Body of pancreas (tissue), 4 donors: ENCODE measurements at regions not wholly inside any gene's neighbourhood (a gene's known extent, or its start where the extent isn't known, plus 50 kb on each side); places are given as distances from the start of the nearest gene placed in this dataset.

Experiments
- POLR2A ChIP-seq, 3 donors: fragments of 450-650 bp; IDR thresholded peaks; one replicate each; pipeline ENCODE4 v1.6.1; 2016; ENCODE audit warnings: antibody characterized with exemption in 3 of 3, mild to moderate bottlenecking in 2 of 3
- TF ChIP-seq, protein P1 (sequence below), 7 experiments: fragments of 450-650 bp in 4 of 7; fragments of 200-600 bp in 3 of 7; sonication (generic) in 3 of 7; IDR thresholded peaks; one replicate each; pipeline ENCODE4 v1.5.1; 2016 to 2019; ENCODE audit warnings: antibody characterized with exemption in 7 of 7

DNA sequence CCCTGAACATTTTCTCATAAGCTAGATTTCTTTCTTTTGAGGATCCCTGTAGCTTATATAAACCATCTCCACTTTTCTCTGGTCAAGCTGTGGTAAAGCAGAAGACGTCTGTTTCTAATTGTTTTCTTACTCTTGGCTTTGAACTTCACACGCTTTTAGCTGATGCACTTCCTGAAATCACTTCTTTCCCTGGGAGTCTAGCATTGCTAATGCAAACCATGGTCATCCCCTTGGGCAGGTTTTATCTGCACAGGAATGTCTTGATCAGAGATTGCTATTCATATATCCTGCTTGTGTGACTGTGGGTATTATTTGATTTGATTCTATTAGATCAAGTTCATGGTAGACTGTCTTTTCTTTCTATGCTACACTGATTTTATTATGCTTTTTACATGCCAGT is 199.2 kb upstream of the POU2AF2 start:
- TF ChIP-seq, protein P1, sequence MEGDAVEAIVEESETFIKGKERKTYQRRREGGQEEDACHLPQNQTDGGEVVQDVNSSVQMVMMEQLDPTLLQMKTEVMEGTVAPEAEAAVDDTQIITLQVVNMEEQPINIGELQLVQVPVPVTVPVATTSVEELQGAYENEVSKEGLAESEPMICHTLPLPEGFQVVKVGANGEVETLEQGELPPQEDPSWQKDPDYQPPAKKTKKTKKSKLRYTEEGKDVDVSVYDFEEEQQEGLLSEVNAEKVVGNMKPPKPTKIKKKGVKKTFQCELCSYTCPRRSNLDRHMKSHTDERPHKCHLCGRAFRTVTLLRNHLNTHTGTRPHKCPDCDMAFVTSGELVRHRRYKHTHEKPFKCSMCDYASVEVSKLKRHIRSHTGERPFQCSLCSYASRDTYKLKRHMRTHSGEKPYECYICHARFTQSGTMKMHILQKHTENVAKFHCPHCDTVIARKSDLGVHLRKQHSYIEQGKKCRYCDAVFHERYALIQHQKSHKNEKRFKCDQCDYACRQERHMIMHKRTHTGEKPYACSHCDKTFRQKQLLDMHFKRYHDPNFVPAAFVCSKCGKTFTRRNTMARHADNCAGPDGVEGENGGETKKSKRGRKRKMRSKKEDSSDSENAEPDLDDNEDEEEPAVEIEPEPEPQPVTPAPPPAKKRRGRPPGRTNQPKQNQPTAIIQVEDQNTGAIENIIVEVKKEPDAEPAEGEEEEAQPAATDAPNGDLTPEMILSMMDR (IDR thresholded peaks at IDR 0.05) = no peak
- TF ChIP-seq POLR2A (IDR thresholded peaks at IDR 0.05) = no peak
